ENCODE measurements at regions not wholly inside any gene's neighbourhood (a gene's known extent, or its start where the extent isn't known, plus 50 kb on each side); places are given as distances from the start of the nearest gene placed in this dataset.
"Not testable (repeated sequence)": the region's sequence is repeated elsewhere in the genome, so short reads cannot be mapped to it uniquely, and the experiment has no call there.

DNA sequence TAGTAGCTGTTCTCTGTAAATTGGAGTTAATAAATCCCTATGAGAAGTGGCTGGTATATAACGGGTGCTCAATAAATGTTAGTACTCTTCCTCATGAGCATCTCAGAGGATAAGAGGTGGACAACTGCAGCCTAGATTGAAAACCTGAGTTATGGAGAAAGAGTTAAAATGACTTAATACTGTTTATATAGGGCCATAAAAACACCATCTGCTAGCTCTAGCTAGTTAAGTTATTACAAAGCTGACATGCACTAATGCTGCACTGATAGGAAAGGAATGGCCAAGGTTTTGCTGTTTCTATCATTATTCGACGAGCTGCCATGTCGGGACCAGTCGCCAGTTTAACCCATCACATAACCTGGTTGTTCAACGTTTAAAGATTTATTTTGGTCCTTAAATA lies 72.0 kb upstream of the SEL1L start:
- no peaks in the 10 kb centered on the region for H3K27me3 ChIP-seq (ENCODE audit: control insufficient read depth, insufficient read depth, low read length)
- H3K36me3 ChIP-seq (ENCODE audit: control insufficient read depth in 2 of 3, insufficient read depth in 3 of 3, low read length in 3 of 3): no peaks in the 10 kb centered on the region
- no peak overlapping the region for H3K27ac ChIP-seq (ENCODE audit: low read depth in 2 of 2, low read length in 2 of 2)
- FAIRE-seq (no peak), DNase-seq (peak in 1 of 5 donors; percentile 29)
- H3K4me3 ChIP-seq (ENCODE audit: low read length in 3 of 3): no peak overlapping the region
- TF ChIP-seq, protein P1, sequence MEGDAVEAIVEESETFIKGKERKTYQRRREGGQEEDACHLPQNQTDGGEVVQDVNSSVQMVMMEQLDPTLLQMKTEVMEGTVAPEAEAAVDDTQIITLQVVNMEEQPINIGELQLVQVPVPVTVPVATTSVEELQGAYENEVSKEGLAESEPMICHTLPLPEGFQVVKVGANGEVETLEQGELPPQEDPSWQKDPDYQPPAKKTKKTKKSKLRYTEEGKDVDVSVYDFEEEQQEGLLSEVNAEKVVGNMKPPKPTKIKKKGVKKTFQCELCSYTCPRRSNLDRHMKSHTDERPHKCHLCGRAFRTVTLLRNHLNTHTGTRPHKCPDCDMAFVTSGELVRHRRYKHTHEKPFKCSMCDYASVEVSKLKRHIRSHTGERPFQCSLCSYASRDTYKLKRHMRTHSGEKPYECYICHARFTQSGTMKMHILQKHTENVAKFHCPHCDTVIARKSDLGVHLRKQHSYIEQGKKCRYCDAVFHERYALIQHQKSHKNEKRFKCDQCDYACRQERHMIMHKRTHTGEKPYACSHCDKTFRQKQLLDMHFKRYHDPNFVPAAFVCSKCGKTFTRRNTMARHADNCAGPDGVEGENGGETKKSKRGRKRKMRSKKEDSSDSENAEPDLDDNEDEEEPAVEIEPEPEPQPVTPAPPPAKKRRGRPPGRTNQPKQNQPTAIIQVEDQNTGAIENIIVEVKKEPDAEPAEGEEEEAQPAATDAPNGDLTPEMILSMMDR (IDR thresholded peaks at IDR 0.05; ENCODE audit: borderline replicate concordance, extremely low read depth, insufficient read depth): no peak
- no peaks in the 10 kb centered on the region for H3K4me1 ChIP-seq (ENCODE audit: control insufficient read depth in 2 of 3, insufficient read depth in 2 of 3, low read depth in 1 of 3, low read length in 3 of 3)
- H3K9ac ChIP-seq (ENCODE audit: low read length in 3 of 3): no peak overlapping the region
- intact Hi-C loops (cut with DNase I): no loop called here
- H3K9me3 ChIP-seq (ENCODE audit: control insufficient read depth in 2 of 3, insufficient read depth in 1 of 3, low read length in 3 of 3): no peaks in the 10 kb centered on the region

- Histone ChIP-seq H3K27me3 (ENCODE audit: control insufficient read depth, insufficient read depth, low read length) (no peaks in the 10 kb centered on the region), H3K4me1 (ENCODE audit: control insufficient read depth in 2 of 3, insufficient read depth in 2 of 3, low read depth in 1 of 3, low read length in 3 of 3) (no peaks in the 10 kb centered on the region), H3K9me3 (ENCODE audit: control insufficient read depth in 2 of 3, insufficient read depth in 1 of 3, low read length in 3 of 3) (no peaks in the 10 kb centered on the region), H3K4me3 (ENCODE audit: low read length in 3 of 3) (no peak overlapping the region), H3K9ac (ENCODE audit: low read length in 3 of 3) (no peak overlapping the region), H3K27ac (ENCODE audit: low read depth in 2 of 2, low read length in 2 of 2) (no peak overlapping the region), H3K36me3 (ENCODE audit: control insufficient read depth in 2 of 3, insufficient read depth in 3 of 3, low read length in 3 of 3) (no peaks in the 10 kb centered on the region)
- DNase-seq (no peak), FAIRE-seq (no peak)
- TF ChIP-seq, protein P1 (IDR thresholded peaks at IDR 0.05; ENCODE audit: borderline replicate concordance, extremely low read depth, insufficient read depth): no peak
- intact Hi-C loops (cut with DNase I): no loop called here
Measured at GRCh38 chr14:81613341-81614045, 79.8 kb upstream of the SEL1L start.

DNA sequence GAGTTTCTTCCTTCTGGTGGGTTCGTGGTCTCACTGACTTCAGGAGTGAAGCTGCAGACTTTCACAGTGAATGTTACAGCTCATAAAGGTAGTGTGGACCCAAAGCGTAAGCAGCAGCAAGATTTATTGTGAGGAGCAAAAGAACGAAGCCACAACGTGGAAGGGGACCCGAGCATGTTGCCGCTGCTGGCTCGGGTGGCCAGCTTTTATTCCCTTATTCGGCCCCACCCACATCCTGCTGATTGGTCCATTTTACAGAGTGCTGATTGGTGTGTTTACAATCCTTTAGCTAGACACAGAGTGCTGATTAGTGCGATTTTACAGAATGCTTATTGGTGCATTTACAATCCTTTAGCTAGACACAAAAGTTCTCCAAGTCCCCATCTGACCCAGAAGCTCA lies 80.6 kb upstream of the SEL1L start:
- not testable (repeated sequence) for FAIRE-seq

GRCh38 chr14:81618695-81619094 lies 85.0 kb upstream of the SEL1L start:
- Histone ChIP-seq H3K4me3 (ENCODE audit: low read length in 3 of 3) (no peak overlapping the region), H3K9ac (ENCODE audit: low read length in 3 of 3) (no peak overlapping the region), H3K27me3 (ENCODE audit: control insufficient read depth, insufficient read depth, low read length) (no peaks in the 10 kb centered on the region), H3K4me1 (ENCODE audit: control insufficient read depth in 2 of 3, insufficient read depth in 2 of 3, low read depth in 1 of 3, low read length in 3 of 3) (no peaks in the 10 kb centered on the region), H3K9me3 (ENCODE audit: control insufficient read depth in 2 of 3, insufficient read depth in 1 of 3, low read length in 3 of 3) (no peaks in the 10 kb centered on the region), H3K27ac (ENCODE audit: low read depth in 2 of 2, low read length in 2 of 2) (no peak overlapping the region), H3K36me3 (ENCODE audit: control insufficient read depth in 2 of 3, insufficient read depth in 3 of 3, low read length in 3 of 3) (no peaks in the 10 kb centered on the region)
- no peak for DNase-seq
- intact Hi-C loops (cut with DNase I): no loop called here
- TF ChIP-seq, protein P1 (IDR thresholded peaks at IDR 0.05; ENCODE audit: borderline replicate concordance, extremely low read depth, insufficient read depth): no peak
- no peak for FAIRE-seq

More for the DNA sequence above, 80.6 kb upstream of the SEL1L start:
- H3K9ac ChIP-seq (ENCODE audit: low read length in 3 of 3); H3K4me3 ChIP-seq (ENCODE audit: low read length in 3 of 3); H3K9me3 ChIP-seq (ENCODE audit: control insufficient read depth in 2 of 3, insufficient read depth in 1 of 3, low read length in 3 of 3); intact Hi-C loops (cut with DNase I); DNase-seq; H3K36me3 ChIP-seq (ENCODE audit: control insufficient read depth in 2 of 3, insufficient read depth in 3 of 3, low read length in 3 of 3); H3K27ac ChIP-seq (ENCODE audit: low read depth in 2 of 2, low read length in 2 of 2); H3K27me3 ChIP-seq (ENCODE audit: control insufficient read depth, insufficient read depth, low read length); H3K4me1 ChIP-seq (ENCODE audit: control insufficient read depth in 2 of 3, insufficient read depth in 2 of 3, low read depth in 1 of 3, low read length in 3 of 3): not testable (repeated sequence)

All from kidney (tissue), 13 donors.